Keratinocyte (primary cell): ENCODE measurements at regions not wholly inside any gene's neighbourhood (a gene's known extent, or its start where the extent isn't known, plus 50 kb on each side); places are given as distances from the start of the nearest gene placed in this dataset.

Source experiments
- CTCF ChIP-seq, 3 experiments: IDR thresholded peaks in 1 of 3; conservative IDR thresholded peaks in 1 of 3; optimal IDR thresholded peaks in 1 of 3; 2 replicates in 2 of 3; 3 replicates in 1 of 3; pipeline versions ENCODE3 to v1.5.1; 2011; ENCODE audit warnings: low read length in 3 of 3, mild to moderate bottlenecking in 3 of 3, moderate library complexity in 2 of 3, control low read depth in 1 of 3, inconsistent platforms in 1 of 3; ENCODE audit not compliant: insufficient read depth in 2 of 3; ENCODE audit errors: extremely low read depth in 1 of 3
- EZH2 ChIP-seq: IDR thresholded peaks from one replicate; pipeline ENCODE4 v1.6.1; 2012; ENCODE audit warnings: inconsistent platforms, mild to moderate bottlenecking, low read length, moderate library complexity

GRCh38 chr11:71109186-71109585, 143.2 kb downstream of the SHANK2 start:
- TF ChIP-seq CTCF (optimal IDR thresholded peaks at IDR 0.05 in 1 of 3, IDR thresholded peaks at IDR 0.05 in 1 of 3, conservative IDR thresholded peaks at IDR 0.05 in 1 of 3; ENCODE audit: extremely low read depth in 1 of 3, insufficient read depth in 2 of 3, low read length in 3 of 3) (no peak), EZH2 (no peak)
